Skeletal muscle tissue (tissue), 3 donors: ENCODE measurements at regions not wholly inside any gene's neighbourhood (a gene's known extent, or its start where the extent isn't known, plus 50 kb on each side); places are given as distances from the start of the nearest gene placed in this dataset.

Experiments used
- H3K27ac ChIP-seq: one replicate; pipeline ENCODE4 v1.7.0; 2013; ENCODE audit warnings: mild to moderate bottlenecking, low read depth, low read length, inconsistent platforms
- H3K27me3 ChIP-seq, 3 donors: one replicate each; pipeline ENCODE4 v1.7.0; 2013; ENCODE audit warnings: low read length in 3 of 3; ENCODE audit not compliant: control insufficient read depth in 3 of 3, insufficient read depth in 3 of 3
- H3K36me3 ChIP-seq, 3 donors: one replicate each; pipeline ENCODE4 v1.7.0; 2013; ENCODE audit warnings: low read length in 3 of 3; ENCODE audit not compliant: control insufficient read depth in 3 of 3, insufficient read depth in 3 of 3
- H3K4me1 ChIP-seq, 3 donors: one replicate each; pipeline ENCODE4 v1.7.0; 2013; ENCODE audit warnings: low read length in 3 of 3, mild to moderate bottlenecking in 3 of 3; ENCODE audit not compliant: control insufficient read depth in 3 of 3, insufficient read depth in 3 of 3
- H3K4me3 ChIP-seq, 3 donors: one replicate each; pipeline ENCODE4 v1.7.0; 2013; ENCODE audit warnings: low read length in 3 of 3
- H3K9ac ChIP-seq, 3 donors: one replicate each; pipeline ENCODE4 v1.7.0; 2013; ENCODE audit warnings: low read length in 3 of 3, mild to moderate bottlenecking in 3 of 3, moderate library complexity in 2 of 3, low read depth in 1 of 3
- H3K9me3 ChIP-seq, 3 donors: one replicate each; pipeline ENCODE4 v1.7.0; 2013; ENCODE audit warnings: low read length in 3 of 3; ENCODE audit not compliant: control insufficient read depth in 3 of 3
- donor health status: Osteomylitis.

DNA sequence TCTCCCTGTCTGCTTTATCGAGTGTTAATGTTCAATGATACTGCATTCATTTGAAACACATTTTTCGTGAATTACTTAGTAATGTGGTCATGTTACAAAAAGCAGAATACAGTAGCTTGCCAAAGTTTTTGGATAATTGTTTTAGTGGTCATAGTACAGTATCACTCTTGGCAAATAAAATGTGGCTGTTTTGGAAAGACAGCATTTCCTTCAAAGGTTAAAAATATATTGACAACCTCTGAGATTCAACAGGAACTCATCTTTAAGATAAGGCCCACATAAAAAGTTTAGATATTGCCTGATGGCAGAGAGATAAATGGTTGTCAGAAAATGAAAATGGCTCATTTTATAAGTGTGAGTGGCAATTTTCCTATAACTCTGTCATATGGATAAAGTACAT is 297.7 kb upstream of the MAN1A1 start:
- Histone ChIP-seq H3K4me3 (no peak overlapping the region), H3K27ac (no peak overlapping the region), H3K27me3 (no peaks in the 10 kb centered on the region), H3K4me1 (no peaks in the 10 kb centered on the region), H3K36me3 (no peaks in the 10 kb centered on the region), H3K9ac (no peak overlapping the region), H3K9me3 (no peaks in the 10 kb centered on the region)

DNA sequence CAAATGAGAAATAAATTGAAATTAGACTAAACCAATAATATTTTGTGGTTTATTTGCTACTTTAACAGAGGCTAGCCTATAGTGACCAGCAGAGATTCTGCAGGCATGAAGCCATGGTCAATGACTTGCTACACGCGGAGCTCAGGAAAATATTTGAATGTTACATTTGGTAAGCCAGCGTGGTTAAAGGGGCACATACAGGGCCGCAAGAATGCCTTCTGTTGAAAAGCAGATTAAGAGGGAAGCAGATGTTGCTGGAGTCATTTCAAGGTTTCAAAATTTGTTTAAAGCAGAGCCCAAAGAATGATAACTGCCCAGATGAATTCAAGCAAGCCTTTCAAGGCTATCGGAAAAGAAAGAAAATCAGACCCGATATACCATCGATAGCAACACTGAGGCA is 294.3 kb upstream of the MAN1A1 start:
- no peaks in the 10 kb centered on the region for H3K36me3 ChIP-seq
- H3K9ac ChIP-seq, result no peak overlapping the region
- no peaks in the 10 kb centered on the region for H3K27me3 ChIP-seq
- no peaks in the 10 kb centered on the region for H3K4me1 ChIP-seq
- no peak overlapping the region for H3K27ac ChIP-seq
- no peaks in the 10 kb centered on the region for H3K9me3 ChIP-seq
- no peak overlapping the region for H3K4me3 ChIP-seq

DNA sequence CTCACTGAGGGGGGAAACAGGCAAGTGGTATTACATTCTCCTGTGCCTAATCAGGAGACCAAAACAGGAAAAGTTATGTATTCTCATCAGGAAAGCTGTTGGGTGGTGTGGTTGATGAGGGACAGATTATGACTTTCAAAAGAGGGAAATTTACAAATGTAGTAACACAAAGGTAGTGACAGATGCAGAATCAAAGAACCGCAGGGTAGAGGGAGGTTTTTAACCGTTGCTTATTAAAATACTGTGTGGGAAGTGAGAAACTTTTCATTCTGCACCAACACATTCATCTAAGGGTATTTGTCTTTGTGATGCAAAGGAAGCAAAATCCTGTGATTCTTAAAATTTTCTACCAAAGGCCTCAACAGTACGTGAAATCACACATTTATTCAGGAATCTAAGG is 288.2 kb upstream of the MAN1A1 start:
- H3K4me3 ChIP-seq, result no peak overlapping the region
- H3K27me3 ChIP-seq, result no peaks in the 10 kb centered on the region
- no peaks in the 10 kb centered on the region for H3K4me1 ChIP-seq
- H3K9ac ChIP-seq, result no peak overlapping the region
- no peaks in the 10 kb centered on the region for H3K9me3 ChIP-seq
- no peaks in the 10 kb centered on the region for H3K36me3 ChIP-seq
- H3K27ac ChIP-seq, result no peak overlapping the region

DNA sequence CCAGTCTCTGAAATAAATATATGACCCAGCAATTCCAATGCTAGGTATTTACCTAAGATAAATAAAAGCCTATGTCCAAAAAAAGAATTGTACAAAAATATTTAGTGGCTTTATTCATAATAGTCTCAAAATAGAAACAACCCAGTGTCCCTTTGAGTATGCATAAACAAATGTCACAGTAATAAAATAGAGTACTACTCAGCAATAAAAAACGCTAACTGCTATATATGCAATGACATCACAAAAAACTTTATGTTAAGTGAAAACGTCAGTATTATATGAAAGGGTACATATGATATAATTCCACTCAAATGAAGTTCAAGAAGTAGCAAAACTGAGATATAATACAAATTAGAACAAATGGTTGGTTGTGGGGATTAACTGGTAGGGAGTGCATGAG is 286.5 kb upstream of the MAN1A1 start:
- no peaks in the 10 kb centered on the region for H3K36me3 ChIP-seq
- no peaks in the 10 kb centered on the region for H3K9me3 ChIP-seq
- H3K4me1 ChIP-seq, result no peaks in the 10 kb centered on the region
- H3K9ac ChIP-seq, result no peak overlapping the region
- H3K27ac ChIP-seq, result no peak overlapping the region
- no peak overlapping the region for H3K4me3 ChIP-seq
- no peaks in the 10 kb centered on the region for H3K27me3 ChIP-seq

DNA sequence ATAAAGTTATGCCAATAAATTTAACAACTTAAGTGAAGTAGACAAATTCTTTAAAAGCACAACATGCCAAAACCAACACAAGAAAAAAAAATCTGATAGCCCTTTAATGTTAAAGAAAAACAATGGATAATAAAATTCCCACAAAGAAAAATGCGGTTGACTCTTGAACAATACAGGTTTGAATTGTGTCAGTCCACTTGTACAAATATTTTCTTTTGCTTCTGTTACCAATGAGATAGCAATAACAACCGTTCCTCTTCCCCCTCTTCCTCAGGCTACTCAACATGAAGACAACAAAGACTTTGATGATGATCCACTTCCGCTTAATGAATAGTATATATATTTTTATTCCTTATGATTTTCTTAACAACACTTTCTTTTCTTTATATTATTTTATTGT is 283.9 kb upstream of the MAN1A1 start:
- Histone ChIP-seq H3K27ac (no peak overlapping the region), H3K4me3 (no peak overlapping the region), H3K27me3 (no peaks in the 10 kb centered on the region), H3K9ac (no peak overlapping the region), H3K9me3 (no peaks in the 10 kb centered on the region), H3K36me3 (no peaks in the 10 kb centered on the region), H3K4me1 (no peaks in the 10 kb centered on the region)

DNA sequence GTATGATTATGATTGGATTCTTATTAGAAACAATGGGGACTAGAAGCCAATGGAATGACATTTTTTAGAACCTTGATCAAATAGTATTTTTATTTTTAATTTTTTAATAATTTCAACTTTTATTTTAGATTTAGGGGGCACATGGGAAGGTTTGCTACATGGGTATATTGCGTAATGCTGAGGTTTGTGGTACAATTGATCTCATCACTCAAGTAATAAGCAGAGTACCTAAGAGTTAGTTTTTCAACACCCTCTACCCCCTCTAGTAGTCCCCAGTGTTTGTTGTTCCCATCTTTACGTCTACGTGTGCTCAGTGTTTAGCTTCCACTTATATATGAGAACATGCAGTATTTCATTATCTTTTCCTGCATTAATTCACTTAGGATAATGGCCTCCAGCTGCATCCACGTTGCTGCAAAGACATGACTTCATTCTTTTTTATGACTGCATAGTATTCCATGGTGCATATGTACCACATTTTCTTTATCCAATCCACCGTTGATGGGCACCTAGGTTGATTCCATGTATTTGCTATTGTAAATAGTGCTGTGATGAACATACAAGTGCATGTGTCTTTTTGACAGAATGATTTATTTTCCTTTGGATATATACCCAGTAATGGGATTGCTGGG is 281.1 kb upstream of the MAN1A1 start:
- no peaks in the 10 kb centered on the region for H3K4me1 ChIP-seq
- H3K27me3 ChIP-seq, result no peaks in the 10 kb centered on the region
- no peak overlapping the region for H3K9ac ChIP-seq
- no peaks in the 10 kb centered on the region for H3K36me3 ChIP-seq
- no peaks in the 10 kb centered on the region for H3K9me3 ChIP-seq
- no peak overlapping the region for H3K27ac ChIP-seq
- no peak overlapping the region for H3K4me3 ChIP-seq

DNA sequence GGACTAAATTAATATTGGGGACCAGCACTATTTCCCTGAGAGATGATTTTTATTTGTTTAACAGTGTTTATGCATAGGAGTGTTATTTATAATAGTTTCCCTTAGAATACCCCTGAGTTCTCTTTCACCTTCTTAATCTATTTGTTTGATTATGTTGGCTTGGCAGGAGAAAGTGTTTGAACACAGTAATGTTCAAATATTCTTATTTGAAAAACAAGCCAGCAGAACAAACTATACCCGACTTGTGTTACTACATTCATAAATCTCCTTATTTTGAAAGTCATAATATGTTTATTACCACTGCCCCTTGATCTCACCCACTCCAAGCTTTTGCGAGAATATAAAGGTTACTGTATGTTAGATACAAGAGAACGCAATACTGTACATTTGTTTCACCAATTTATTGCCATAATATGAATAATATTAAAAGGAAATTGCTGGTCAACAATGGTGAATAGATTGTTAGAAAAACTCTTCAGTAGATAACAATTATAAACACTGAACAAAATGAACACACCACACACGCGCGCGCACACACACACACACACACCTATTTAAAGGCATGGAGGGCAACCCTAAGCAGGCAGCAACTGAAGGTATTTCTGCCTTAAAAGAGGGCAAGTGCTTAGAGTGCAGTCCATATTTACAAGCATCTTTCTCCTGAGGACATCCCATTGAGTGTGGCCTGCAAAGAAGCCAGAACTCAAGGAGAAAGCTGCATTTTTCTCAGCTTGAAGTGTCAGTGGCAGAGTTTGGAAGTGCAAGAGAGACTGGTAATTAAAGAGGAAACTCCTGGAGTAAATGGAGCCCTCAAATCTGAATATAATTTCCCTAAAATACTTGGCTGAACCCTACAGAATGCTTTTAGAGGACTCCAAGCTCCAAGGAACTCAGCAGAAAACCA is 279.4 kb upstream of the MAN1A1 start:
- Histone ChIP-seq H3K9ac (no peak overlapping the region), H3K36me3 (no peaks in the 10 kb centered on the region), H3K9me3 (no peaks in the 10 kb centered on the region), H3K4me3 (no peak overlapping the region), H3K27ac (no peak overlapping the region), H3K4me1 (no peaks in the 10 kb centered on the region), H3K27me3 (no peaks in the 10 kb centered on the region)

DNA sequence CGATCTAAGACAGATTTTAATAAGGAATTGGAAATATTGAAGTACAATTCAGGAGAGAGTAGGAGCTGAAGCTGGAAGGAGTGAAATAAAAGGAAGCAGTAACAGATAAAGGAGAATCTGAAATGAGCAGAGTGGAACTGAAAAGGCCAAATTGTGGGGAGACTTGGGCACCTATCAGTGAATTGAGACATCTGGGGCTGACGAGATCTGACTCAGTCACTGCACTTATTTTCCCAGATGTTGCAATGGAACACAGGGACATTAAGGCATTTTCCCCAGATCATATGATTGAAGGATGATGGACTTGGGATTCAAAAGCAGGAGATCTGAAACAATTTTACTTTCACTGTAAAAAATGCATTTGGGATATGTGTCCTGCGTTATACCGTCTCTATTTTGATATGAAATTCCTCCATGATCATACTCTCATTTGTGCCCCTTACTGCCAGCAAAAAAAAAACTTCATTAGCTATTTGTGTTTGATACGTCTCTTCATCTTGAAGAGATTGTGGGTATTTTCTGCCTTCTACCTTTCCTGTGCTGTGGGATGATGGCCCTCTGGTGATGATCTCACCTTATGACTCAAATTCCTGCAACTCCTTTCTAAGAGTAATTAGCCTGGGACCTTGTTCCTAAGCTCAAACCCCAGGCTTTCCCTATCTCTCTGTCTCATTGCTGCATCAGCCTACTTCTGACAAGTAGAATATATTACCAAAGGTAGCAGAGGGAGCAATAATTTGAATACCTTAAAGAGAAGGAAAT is 278.5 kb upstream of the MAN1A1 start:
- no peak overlapping the region for H3K4me3 ChIP-seq
- no peak overlapping the region for H3K9ac ChIP-seq
- H3K27ac ChIP-seq, result no peak overlapping the region
- H3K27me3 ChIP-seq, result no peaks in the 10 kb centered on the region
- H3K36me3 ChIP-seq, result no peaks in the 10 kb centered on the region
- no peaks in the 10 kb centered on the region for H3K4me1 ChIP-seq
- no peaks in the 10 kb centered on the region for H3K9me3 ChIP-seq

DNA sequence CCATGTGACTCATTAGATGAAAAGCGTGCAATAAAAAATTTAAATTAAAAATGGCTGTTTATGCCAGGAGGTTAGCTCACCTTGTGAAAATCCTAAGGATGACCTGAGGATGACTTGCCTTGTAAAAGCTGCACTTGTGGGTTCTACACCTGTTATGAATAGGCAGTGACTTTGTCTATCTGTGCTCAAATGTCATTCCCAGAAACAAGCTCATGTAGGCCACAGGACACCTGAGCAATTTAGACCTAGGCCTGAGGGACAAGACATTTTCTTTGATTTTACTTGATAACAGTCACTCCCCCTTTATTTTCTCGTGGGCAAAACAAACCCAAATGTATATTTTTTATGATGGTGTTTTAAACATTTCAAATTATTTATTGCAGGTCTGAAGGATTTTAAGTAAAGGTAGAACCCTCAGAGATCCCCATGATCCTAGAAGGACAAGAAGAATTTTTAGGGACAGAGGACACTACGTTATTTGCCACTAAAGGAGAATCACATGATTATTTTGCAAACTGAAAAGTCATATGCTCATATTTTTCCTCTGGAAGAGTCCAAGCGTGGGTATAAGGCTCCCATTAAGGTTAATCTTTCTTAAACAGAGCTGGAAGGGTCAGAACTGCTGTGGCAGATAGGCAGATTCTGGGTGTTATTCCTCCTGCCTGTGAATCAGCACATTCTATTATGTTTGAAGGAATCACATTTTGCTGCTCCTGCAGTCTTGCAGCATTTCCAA is 277.5 kb upstream of the MAN1A1 start:
- H3K4me1 ChIP-seq, result no peaks in the 10 kb centered on the region
- H3K27me3 ChIP-seq, result no peaks in the 10 kb centered on the region
- H3K9me3 ChIP-seq, result no peaks in the 10 kb centered on the region
- H3K36me3 ChIP-seq, result no peaks in the 10 kb centered on the region
- H3K9ac ChIP-seq, result no peak overlapping the region
- H3K27ac ChIP-seq, result no peak overlapping the region
- H3K4me3 ChIP-seq, result no peak overlapping the region
